Memory B cell (primary cell): ENCODE measurements at regions not wholly inside any gene's neighbourhood (a gene's known extent, or its start where the extent isn't known, plus 50 kb on each side); places are given as distances from the start of the nearest gene placed in this dataset.

ENCODE experiments used
- ATAC-seq: fragments of 150-1000 bp; cut with Tn5 transposase; 2 replicates; pipeline ENCODE4 v1.10.0; 2021; ENCODE audit warnings: low read depth, mild to moderate bottlenecking, moderate library complexity
- DNase-seq, 2 donors: peaks; one replicate each; pipeline ENCODE4 v3.0.0; 2022; ENCODE audit warnings: low spot score in 2 of 2
- H3K27ac Mint-ChIP-seq: one replicate; pipeline ENCODE4 v1.8.0; 2022; ENCODE audit warnings: mild to moderate bottlenecking, moderate library complexity, mixed read lengths
- H3K27me3 Mint-ChIP-seq: one replicate; pipeline ENCODE4 v1.8.0; 2022; ENCODE audit warnings: mixed read lengths
- H3K36me3 Mint-ChIP-seq: one replicate; pipeline ENCODE4 v1.8.0; 2022; ENCODE audit warnings: mild to moderate bottlenecking, mixed read lengths
- H3K4me1 Mint-ChIP-seq: one replicate; pipeline ENCODE4 v1.8.0; 2022; ENCODE audit warnings: mixed read lengths
- H3K4me3 Mint-ChIP-seq: one replicate; pipeline ENCODE4 v1.8.0; 2022; ENCODE audit warnings: mild to moderate bottlenecking, moderate library complexity, mixed read lengths
- H3K9me3 Mint-ChIP-seq: one replicate; pipeline ENCODE4 v1.8.0; 2022; ENCODE audit warnings: mixed read lengths

- Mint-ChIP-seq H3K4me1 (no peaks in the 10 kb centered on the region), H3K9me3 (peaks cover 3% of the 10 kb centered on the region), H3K27ac (no peak overlapping the region), H3K4me3 (no peak overlapping the region), H3K27me3 (peaks cover 2% of the 10 kb centered on the region), H3K36me3 (no peaks in the 10 kb centered on the region)
- DNase-seq (no peak), ATAC-seq (no peak)
These were observed 353.8 kb upstream of the FAR2 start for GRCh38 chr12:28795311-28795710.

GRCh38 chr12:28799348-28799747 is 349.7 kb upstream of the FAR2 start:
- Mint-ChIP-seq H3K4me1 (no peaks in the 10 kb centered on the region), H3K27me3 (peaks cover 4% of the 10 kb centered on the region), H3K36me3 (no peaks in the 10 kb centered on the region), H3K4me3 (no peak overlapping the region), H3K9me3 (no peaks in the 10 kb centered on the region), H3K27ac (no peak overlapping the region)
- DNase-seq (no peak), ATAC-seq (no peak)

GRCh38 chr12:28800129-28800528 is 348.9 kb upstream of the FAR2 start:
- Mint-ChIP-seq H3K9me3 (no peaks in the 10 kb centered on the region), H3K4me3 (no peak overlapping the region), H3K27ac (no peak overlapping the region), H3K27me3 (peaks cover 4% of the 10 kb centered on the region), H3K36me3 (no peaks in the 10 kb centered on the region), H3K4me1 (no peaks in the 10 kb centered on the region)
- no peak for ATAC-seq
- DNase-seq = no peak

DNA sequence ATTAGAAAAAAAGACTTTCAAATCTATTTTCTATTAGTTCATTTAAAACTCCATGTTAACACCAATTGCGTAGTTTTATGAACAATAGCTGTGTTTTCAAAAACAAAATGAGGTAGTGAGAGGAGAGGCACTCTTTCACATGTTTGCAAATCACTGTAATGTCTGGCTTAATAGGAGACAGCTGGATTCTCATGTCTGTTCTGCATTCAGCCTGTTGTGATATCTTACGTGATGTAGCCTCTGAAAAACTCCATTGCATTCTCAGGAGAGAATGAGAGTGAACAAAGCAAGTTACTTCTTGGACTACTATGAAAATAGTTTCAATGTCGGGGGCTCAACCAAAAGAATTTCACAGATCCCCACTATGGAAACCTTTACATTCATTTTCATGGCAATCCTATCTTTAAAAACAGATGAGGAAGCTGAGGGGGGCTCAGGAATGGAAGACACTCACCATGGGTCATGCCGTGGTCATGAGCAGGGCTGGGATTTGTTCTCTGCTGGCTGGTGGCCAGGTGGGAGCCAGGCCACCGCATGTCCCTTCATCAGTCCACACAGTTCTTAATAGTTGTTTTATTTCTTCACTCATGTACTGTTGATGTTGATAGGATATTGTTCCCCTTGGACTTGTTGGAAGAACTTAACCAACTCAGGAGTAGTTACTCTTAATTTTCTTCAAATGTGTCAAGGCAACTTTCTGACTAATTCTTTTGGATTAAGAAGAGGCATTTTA is 346.2 kb upstream of the FAR2 start:
- DNase-seq = no peak
- Mint-ChIP-seq H3K4me3 (no peak overlapping the region), H3K9me3 (no peaks in the 10 kb centered on the region), H3K36me3 (no peaks in the 10 kb centered on the region), H3K27ac (no peak overlapping the region), H3K4me1 (no peaks in the 10 kb centered on the region), H3K27me3 (peaks cover 2% of the 10 kb centered on the region)
- ATAC-seq = no peak

GRCh38 chr12:28807535-28807934 is 341.5 kb upstream of the FAR2 start:
- Mint-ChIP-seq H3K27ac (no peak overlapping the region), H3K27me3 (peaks cover 1% of the 10 kb centered on the region), H3K36me3 (no peaks in the 10 kb centered on the region), H3K9me3 (peaks cover 2% of the 10 kb centered on the region), H3K4me1 (no peaks in the 10 kb centered on the region), H3K4me3 (no peak overlapping the region)
- ATAC-seq = no peak
- DNase-seq = no peak

GRCh38 chr12:28811457-28811856 is 337.6 kb upstream of the FAR2 start:
- DNase-seq = no peak
- H3K4me3 Mint-ChIP-seq = no peak overlapping the region
- H3K27ac Mint-ChIP-seq = no peak overlapping the region
- H3K9me3 Mint-ChIP-seq = peaks cover 2% of the 10 kb centered on the region
- no peaks in the 10 kb centered on the region for H3K36me3 Mint-ChIP-seq
- no peaks in the 10 kb centered on the region for H3K4me1 Mint-ChIP-seq
- ATAC-seq = no peak
- peaks cover 1% of the 10 kb centered on the region for H3K27me3 Mint-ChIP-seq

DNA sequence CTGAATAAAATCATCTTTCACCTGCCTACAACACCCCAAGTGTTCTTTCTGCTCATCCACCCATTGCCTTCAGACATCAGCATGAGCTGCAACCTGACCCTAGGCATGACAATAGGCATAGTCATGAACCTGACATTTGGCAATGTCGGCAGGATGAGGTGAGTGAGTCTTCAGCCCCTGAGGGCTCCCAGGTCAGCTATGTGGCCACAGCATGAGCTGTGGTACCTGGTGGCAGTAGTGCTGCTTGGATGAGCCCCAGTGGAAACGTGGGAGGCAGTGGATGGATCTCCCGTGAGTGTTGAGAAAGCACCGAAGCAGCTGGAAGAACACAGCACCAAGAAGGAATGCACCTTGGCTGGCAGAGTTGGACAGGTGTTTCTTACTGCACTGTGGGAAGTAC is 334.8 kb upstream of the FAR2 start:
- DNase-seq = no peak
- ATAC-seq = no peak
- Mint-ChIP-seq H3K27ac (no peak overlapping the region), H3K4me1 (no peaks in the 10 kb centered on the region), H3K36me3 (no peaks in the 10 kb centered on the region), H3K9me3 (peaks cover 2% of the 10 kb centered on the region), H3K27me3 (peaks cover 1% of the 10 kb centered on the region), H3K4me3 (no peak overlapping the region)

- Mint-ChIP-seq H3K9me3 (peaks cover 2% of the 10 kb centered on the region), H3K4me3 (no peak overlapping the region), H3K4me1 (no peaks in the 10 kb centered on the region), H3K27me3 (no peaks in the 10 kb centered on the region), H3K27ac (no peak overlapping the region), H3K36me3 (no peaks in the 10 kb centered on the region)
- DNase-seq (no peak), ATAC-seq (no peak)
These were observed 331.6 kb upstream of the FAR2 start for GRCh38 chr12:28817524-28817923.

DNA sequence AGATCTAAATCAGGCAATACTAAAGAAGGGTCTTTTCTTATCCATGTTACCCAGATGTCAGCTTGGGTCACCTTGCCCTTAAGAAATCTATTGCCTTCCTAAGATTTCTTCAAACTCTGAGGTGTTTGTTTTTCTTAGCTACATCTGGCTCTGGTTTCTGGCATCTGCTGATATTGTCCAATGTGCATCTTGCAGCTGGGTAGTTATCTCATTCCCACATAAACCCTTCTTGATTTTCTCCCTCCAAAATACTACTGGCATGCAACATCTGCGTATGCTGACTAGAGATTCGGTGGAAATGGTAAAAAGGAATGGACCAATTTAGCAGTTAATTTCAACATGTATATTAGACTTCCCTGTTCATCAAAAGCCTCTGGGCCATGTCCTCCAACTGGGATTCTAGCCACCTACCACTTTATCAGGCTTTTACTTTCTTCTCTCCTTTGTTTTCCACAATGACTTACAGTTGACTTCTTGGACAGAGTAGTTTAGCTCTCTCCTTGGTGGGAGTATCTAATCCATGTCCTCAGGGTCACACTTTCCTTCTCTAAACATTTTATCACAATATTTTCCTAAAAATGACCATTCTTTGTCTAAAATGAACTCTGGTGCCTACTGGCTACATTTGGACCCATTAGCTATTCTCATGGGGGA is 324.8 kb upstream of the FAR2 start:
- ATAC-seq (no peak), DNase-seq (no peak)
- no peak overlapping the region for H3K27ac Mint-ChIP-seq
- peaks cover 1% of the 10 kb centered on the region for H3K9me3 Mint-ChIP-seq
- no peaks in the 10 kb centered on the region for H3K4me1 Mint-ChIP-seq
- H3K27me3 Mint-ChIP-seq = no peaks in the 10 kb centered on the region
- H3K36me3 Mint-ChIP-seq = no peaks in the 10 kb centered on the region
- no peak overlapping the region for H3K4me3 Mint-ChIP-seq

- Mint-ChIP-seq H3K27me3 (no peaks in the 10 kb centered on the region), H3K27ac (no peak overlapping the region), H3K4me1 (no peaks in the 10 kb centered on the region), H3K4me3 (no peak overlapping the region), H3K36me3 (no peaks in the 10 kb centered on the region), H3K9me3 (peaks cover 1% of the 10 kb centered on the region)
- ATAC-seq = no peak
- no peak for DNase-seq
These were observed 324.2 kb upstream of the FAR2 start for GRCh38 chr12:28824849-28825248.

DNA sequence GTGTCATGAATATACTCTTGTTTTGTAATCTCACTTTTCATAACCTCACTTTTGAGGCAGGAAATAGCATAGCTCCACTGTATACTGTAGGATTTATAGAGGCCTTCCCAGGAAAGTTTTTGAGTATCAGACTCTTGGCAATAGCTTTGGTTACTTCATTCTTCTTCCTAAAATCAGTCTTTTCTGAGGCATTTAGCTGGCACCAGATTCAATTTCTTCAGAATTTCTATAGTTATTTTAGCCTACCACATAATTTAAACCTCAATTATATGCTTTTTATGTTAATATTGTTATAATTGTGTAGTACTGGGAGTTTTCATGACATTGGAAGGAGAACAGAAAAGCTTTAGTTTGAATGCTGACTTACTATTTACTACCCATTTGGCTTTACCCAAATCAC is 322.3 kb upstream of the FAR2 start:
- no peak for DNase-seq
- ATAC-seq = no peak
- Mint-ChIP-seq H3K9me3 (peaks cover 6% of the 10 kb centered on the region), H3K27me3 (peaks cover 1% of the 10 kb centered on the region), H3K36me3 (no peaks in the 10 kb centered on the region), H3K27ac (no peak overlapping the region), H3K4me3 (no peak overlapping the region), H3K4me1 (no peaks in the 10 kb centered on the region)

DNA sequence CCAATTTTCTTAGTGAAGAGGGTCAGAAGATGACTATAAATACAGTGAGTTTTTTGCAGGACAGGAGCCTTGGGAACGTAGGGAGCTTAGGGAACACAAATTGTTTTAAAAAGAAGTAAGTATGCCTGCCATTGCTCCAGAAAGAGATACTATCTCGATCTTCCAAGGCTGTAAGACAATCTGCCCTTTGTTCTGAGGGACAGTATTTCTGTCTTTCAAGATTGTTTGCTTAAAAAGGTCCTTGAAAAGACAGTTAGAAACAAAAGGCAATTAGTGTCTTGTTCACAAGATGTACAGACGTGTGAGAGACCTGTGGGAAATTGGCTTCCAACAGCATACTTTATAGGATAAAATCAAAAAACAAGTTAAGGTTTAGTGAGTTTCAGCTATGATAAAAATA is 321.2 kb upstream of the FAR2 start:
- Mint-ChIP-seq H3K9me3 (peaks cover 6% of the 10 kb centered on the region), H3K4me3 (no peak overlapping the region), H3K36me3 (no peaks in the 10 kb centered on the region), H3K27me3 (peaks cover 1% of the 10 kb centered on the region), H3K4me1 (no peaks in the 10 kb centered on the region), H3K27ac (no peak overlapping the region)
- no peak for DNase-seq
- ATAC-seq = no peak

DNA sequence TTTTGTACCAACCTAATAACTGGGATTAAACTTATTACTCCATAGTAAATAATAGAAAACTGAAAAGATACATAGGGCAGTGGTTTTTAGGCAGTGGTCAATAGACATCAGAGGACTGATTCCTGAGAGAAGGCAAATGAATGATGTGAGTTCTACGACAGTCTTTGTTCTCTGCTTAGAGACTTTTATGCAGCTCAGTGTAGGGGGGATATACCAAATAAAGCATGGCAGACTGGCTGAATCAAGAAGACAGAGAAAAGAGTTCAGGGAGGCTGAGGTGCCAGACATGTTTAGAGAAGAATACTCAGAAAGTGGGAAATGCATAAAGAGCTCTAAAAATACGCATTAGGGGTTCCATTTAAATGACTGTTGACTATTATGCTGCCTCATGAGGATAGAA is 320.8 kb upstream of the FAR2 start:
- Mint-ChIP-seq H3K27ac (no peak overlapping the region), H3K36me3 (no peaks in the 10 kb centered on the region), H3K27me3 (peaks cover 1% of the 10 kb centered on the region), H3K9me3 (peaks cover 6% of the 10 kb centered on the region), H3K4me3 (no peak overlapping the region), H3K4me1 (no peaks in the 10 kb centered on the region)
- ATAC-seq (no peak), DNase-seq (no peak)

DNA sequence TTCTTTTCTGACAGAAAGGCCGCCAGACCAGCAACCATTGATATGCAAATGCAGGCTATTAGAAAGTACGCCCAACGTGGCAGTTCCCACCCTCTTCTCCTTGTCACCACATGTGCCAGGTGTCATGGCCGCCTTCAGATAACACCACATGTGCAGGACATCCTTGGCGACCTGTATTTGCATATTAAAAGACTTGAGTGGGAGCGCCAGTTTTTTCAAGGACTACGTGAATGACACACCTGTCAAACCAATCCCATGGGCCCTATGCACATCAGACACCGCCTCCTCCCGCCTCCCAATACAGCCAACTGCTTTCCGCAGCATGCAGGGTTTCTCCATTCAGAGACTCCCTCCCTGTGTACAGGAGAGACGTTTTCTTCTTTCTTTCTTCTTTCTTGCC is 318.6 kb upstream of the FAR2 start:
- Mint-ChIP-seq H3K9me3 (peaks cover 15% of the 10 kb centered on the region), H3K4me3 (no peak overlapping the region), H3K4me1 (no peaks in the 10 kb centered on the region), H3K36me3 (no peaks in the 10 kb centered on the region), H3K27me3 (peaks cover 1% of the 10 kb centered on the region), H3K27ac (no peak overlapping the region)
- DNase-seq = no peak
- ATAC-seq = no peak

DNA sequence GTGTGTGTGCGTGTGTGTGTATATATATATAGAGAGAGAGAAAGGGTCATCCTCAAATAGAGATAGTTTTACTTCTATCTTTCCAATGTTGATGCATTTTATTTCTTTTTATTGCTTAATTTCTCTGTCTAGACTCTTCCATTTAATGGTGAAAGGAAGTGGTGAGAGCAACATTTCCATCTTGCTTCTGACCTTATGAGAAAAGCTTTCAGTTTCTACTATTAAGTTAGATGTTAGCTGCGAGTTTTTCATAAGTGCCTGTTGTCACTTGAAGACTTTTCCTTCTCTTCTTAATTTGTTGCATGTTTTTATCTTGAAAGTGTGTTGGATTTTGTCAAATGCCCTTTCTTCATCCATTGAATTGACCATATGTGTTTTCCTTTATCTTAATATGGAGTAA is 304.4 kb upstream of the FAR2 start:
- Mint-ChIP-seq H3K27me3 (no peaks in the 10 kb centered on the region), H3K4me3 (no peak overlapping the region), H3K9me3 (peaks cover 6% of the 10 kb centered on the region), H3K27ac (no peak overlapping the region), H3K4me1 (no peaks in the 10 kb centered on the region), H3K36me3 (no peaks in the 10 kb centered on the region)
- no peak for ATAC-seq
- DNase-seq = no peak
